WTC11 (cell line): ENCODE measurements at regions not wholly inside any gene's neighbourhood (a gene's known extent, or its start where the extent isn't known, plus 50 kb on each side); places are given as distances from the start of the nearest gene placed in this dataset.

Source experiments
- ATF3 ChIP-seq: sonication (generic); formaldehyde crosslinking; conservative IDR thresholded peaks from 2 replicates; pipeline ENCODE4 v1.8.1; 2022; ENCODE audit warnings: mild to moderate bottlenecking, missing genetic modification reagents
- ATF6 ChIP-seq: sonication (generic); formaldehyde crosslinking; IDR thresholded peaks from 2 replicates; pipeline ENCODE4 v1.8.1; 2023; ENCODE audit warnings: mild to moderate bottlenecking, missing genetic modification reagents
- CTCF ChIP-seq: fragments of 200-600 bp; IDR thresholded peaks from 2 replicates; pipeline ENCODE4 v1.8.0; 2022; ENCODE audit warnings: antibody characterized with exemption
- FOXP1 ChIP-seq: sonication (generic); formaldehyde crosslinking; IDR thresholded peaks from 2 replicates; pipeline ENCODE4 v1.8.0; 2022; ENCODE audit warnings: missing genetic modification reagents, mild to moderate bottlenecking, moderate library complexity, borderline replicate concordance
- GRHL2 ChIP-seq: fragments of 250-450 bp; sonication (Bioruptor Pico); IDR thresholded peaks from 2 replicates; pipeline ENCODE4 v1.8.0; 2022; ENCODE audit warnings: mild to moderate bottlenecking, moderate library complexity; ENCODE audit not compliant: insufficient replicate concordance, severe bottlenecking
- MAX ChIP-seq: sonication (generic); formaldehyde crosslinking; IDR thresholded peaks from 2 replicates; pipeline ENCODE4 v1.8.0; 2022; ENCODE audit warnings: mild to moderate bottlenecking, missing genetic modification reagents
- MLX ChIP-seq: sonication (generic); formaldehyde crosslinking; IDR thresholded peaks from 2 replicates; pipeline ENCODE4 v1.8.1; 2023; ENCODE audit warnings: mild to moderate bottlenecking, missing genetic modification reagents, moderate library complexity
- NFYB ChIP-seq: sonication (generic); formaldehyde crosslinking; conservative IDR thresholded peaks from 2 replicates; pipeline ENCODE4 v1.8.0; 2022; ENCODE audit warnings: low read depth, missing genetic modification reagents
- NR3C1 ChIP-seq: sonication (generic); formaldehyde crosslinking; conservative IDR thresholded peaks from 2 replicates; pipeline ENCODE4 v1.8.1; 2023; ENCODE audit warnings: low read depth, mild to moderate bottlenecking, missing genetic modification reagents
- OVOL2 ChIP-seq: fragments of 250-450 bp; sonication (Bioruptor Pico); IDR thresholded peaks from 2 replicates; pipeline ENCODE4 v1.9.0; 2021; ENCODE audit warnings: mild to moderate bottlenecking, borderline replicate concordance
- USF2 ChIP-seq: sonication (generic); formaldehyde crosslinking; IDR thresholded peaks from 2 replicates; pipeline ENCODE4 v1.8.1; 2023; ENCODE audit warnings: mild to moderate bottlenecking, missing genetic modification reagents, moderate library complexity
- ZNF138 ChIP-seq: sonication (generic); formaldehyde crosslinking; conservative IDR thresholded peaks from 2 replicates; pipeline ENCODE4 v1.8.1; 2022; ENCODE audit warnings: mild to moderate bottlenecking, moderate library complexity, missing genetic modification reagents
- ZNF317 ChIP-seq: sonication (generic); formaldehyde crosslinking; IDR thresholded peaks from 2 replicates; pipeline ENCODE4 v1.8.1; 2023; ENCODE audit warnings: low read depth, mild to moderate bottlenecking, moderate library complexity, missing genetic modification reagents, borderline replicate concordance

GRCh38 chr1:220389634-220390033, 117.4 kb upstream of the RAB3GAP2 start:
- TF ChIP-seq CTCF = no peak
- TF ChIP-seq OVOL2 (CRISPR knock-in tag) = no peak
- no peak for TF ChIP-seq MAX
- no peak for TF ChIP-seq FOXP1 (CRISPR knock-in tag)
- no peak for TF ChIP-seq USF2
- no peak for TF ChIP-seq NR3C1 (CRISPR knock-in tag)
- TF ChIP-seq ATF3 (CRISPR knock-in tag) = no peak
- no peak for TF ChIP-seq GRHL2 (CRISPR knock-in tag)
- TF ChIP-seq ATF6 = no peak
- no peak for TF ChIP-seq ZNF138
- TF ChIP-seq MLX = no peak
- TF ChIP-seq NFYB (CRISPR knock-in tag) = no peak
- no peak for TF ChIP-seq ZNF317
